Endothelial cell of umbilical vein (primary cell): ENCODE measurements at regions not wholly inside any gene's neighbourhood (a gene's known extent, or its start where the extent isn't known, plus 50 kb on each side); places are given as distances from the start of the nearest gene placed in this dataset.

Source experiments
- CTCF ChIP-seq, 2 donors: IDR thresholded peaks; 1 replicate in 1 of 2; 2 replicates in 1 of 2; pipeline ENCODE4 v1.5.1; 2011; ENCODE audit warnings: low read length in 2 of 2, mild to moderate bottlenecking in 2 of 2, moderate library complexity in 2 of 2, control low read depth in 1 of 2, inconsistent platforms in 1 of 2, low read depth in 1 of 2; ENCODE audit not compliant: insufficient read depth in 1 of 2; ENCODE audit errors: extremely low read depth in 1 of 2
- EZH2 ChIP-seq: IDR thresholded peaks from 2 replicates; pipeline ENCODE4 v1.6.1; 2012; ENCODE audit warnings: borderline replicate concordance, low read depth, mild to moderate bottlenecking, moderate library complexity, low read length, inconsistent platforms; ENCODE audit not compliant: severe bottlenecking
- GATA2 ChIP-seq: IDR thresholded peaks from 2 replicates; pipeline ENCODE4 v1.7.0; 2011; ENCODE audit warnings: low read depth, mild to moderate bottlenecking, moderate library complexity, mixed read lengths, low read length; ENCODE audit not compliant: insufficient read length, insufficient read depth
- JUN ChIP-seq: IDR thresholded peaks from 2 replicates; pipeline ENCODE4 v1.6.1; 2011; ENCODE audit warnings: borderline replicate concordance, low read depth; ENCODE audit not compliant: insufficient read length, insufficient read depth
- MAX ChIP-seq: IDR thresholded peaks from 2 replicates; pipeline ENCODE4 v1.6.1; 2011; ENCODE audit not compliant: insufficient read depth, insufficient read length
- MYC ChIP-seq: IDR thresholded peaks from one replicate; pipeline ENCODE4 v1.6.1; 2011; ENCODE audit warnings: mild to moderate bottlenecking, low read depth, low read length
- POLR2A ChIP-seq: IDR thresholded peaks from 2 replicates; pipeline ENCODE4 v1.6.1; 2012; ENCODE audit warnings: low read depth, mild to moderate bottlenecking, control low read depth, low read length
- POLR2AphosphoS5 ChIP-seq: IDR thresholded peaks from 2 replicates; pipeline ENCODE4 v1.6.1; 2012; ENCODE audit warnings: low read depth, mild to moderate bottlenecking, control low read depth, low read length, moderate library complexity; ENCODE audit not compliant: insufficient read depth

GRCh38 chrX:38948046-38948445 is 146.8 kb downstream of the MID1IP1 start:
- TF ChIP-seq CTCF (IDR thresholded peaks at IDR 0.05; ENCODE audit: extremely low read depth in 1 of 2, insufficient read depth in 1 of 2, low read depth in 1 of 2, low read length in 2 of 2) (no peak), EZH2 (no peak), POLR2AphosphoS5 (no peak), JUN (no peak), POLR2A (no peak), MAX (no peak), MYC (no peak), GATA2 (no peak)
